Neural progenitor cell (in vitro differentiated cells): ENCODE measurements at regions not wholly inside any gene's neighbourhood (a gene's known extent, or its start where the extent isn't known, plus 50 kb on each side); places are given as distances from the start of the nearest gene placed in this dataset.

Source experiments
- EZH2 ChIP-seq: fragments of 200-600 bp; sonication (generic); IDR thresholded peaks from 2 replicates; pipeline ENCODE4 v1.6.1; 2017; ENCODE audit warnings: antibody characterized with exemption, mild to moderate bottlenecking, moderate library complexity
- TF ChIP-seq, protein P1 (sequence below): fragments of 200-600 bp; sonication (generic); IDR thresholded peaks from 2 replicates; pipeline ENCODE4 v1.5.1; 2017; ENCODE audit warnings: antibody characterized with exemption, mild to moderate bottlenecking

DNA sequence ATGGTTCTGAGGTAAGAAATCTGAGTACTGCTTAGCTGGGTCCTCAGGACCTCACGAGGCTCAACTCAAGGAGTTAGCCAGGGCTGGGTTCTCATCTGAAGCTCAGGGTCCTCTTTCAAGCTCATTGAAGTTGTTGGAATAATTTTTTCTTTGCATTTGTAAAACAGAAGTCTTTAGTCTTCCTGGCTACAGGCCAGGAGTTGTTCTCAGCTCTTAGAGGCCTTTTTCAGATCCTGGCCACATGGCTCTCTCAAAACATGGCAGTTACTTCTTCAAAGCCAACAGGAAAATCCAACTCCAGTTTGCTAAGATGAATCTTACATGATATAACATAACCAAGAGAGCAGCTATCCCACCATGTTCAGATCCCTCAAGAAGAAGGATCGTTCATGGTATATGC, 92.3 kb upstream of the CHODL start:
- TF ChIP-seq, protein P1, sequence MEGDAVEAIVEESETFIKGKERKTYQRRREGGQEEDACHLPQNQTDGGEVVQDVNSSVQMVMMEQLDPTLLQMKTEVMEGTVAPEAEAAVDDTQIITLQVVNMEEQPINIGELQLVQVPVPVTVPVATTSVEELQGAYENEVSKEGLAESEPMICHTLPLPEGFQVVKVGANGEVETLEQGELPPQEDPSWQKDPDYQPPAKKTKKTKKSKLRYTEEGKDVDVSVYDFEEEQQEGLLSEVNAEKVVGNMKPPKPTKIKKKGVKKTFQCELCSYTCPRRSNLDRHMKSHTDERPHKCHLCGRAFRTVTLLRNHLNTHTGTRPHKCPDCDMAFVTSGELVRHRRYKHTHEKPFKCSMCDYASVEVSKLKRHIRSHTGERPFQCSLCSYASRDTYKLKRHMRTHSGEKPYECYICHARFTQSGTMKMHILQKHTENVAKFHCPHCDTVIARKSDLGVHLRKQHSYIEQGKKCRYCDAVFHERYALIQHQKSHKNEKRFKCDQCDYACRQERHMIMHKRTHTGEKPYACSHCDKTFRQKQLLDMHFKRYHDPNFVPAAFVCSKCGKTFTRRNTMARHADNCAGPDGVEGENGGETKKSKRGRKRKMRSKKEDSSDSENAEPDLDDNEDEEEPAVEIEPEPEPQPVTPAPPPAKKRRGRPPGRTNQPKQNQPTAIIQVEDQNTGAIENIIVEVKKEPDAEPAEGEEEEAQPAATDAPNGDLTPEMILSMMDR, result no peak
- no peak for TF ChIP-seq EZH2
